Activated T-helper 1 cell treated with anti-CD3 and anti-CD28 coated beads, Interleukin-12 subunit alpha, Interleukin-12 subunit beta, Interleukin-2, Interleukin-4 antibody, amounts not matched to agents 30 ng/mL and 10 ng/mL and 1 ng/mL, durations not matched to agents 14 hours and 24 hours and 36 hours (primary cell): ENCODE measurements at regions not wholly inside any gene's neighbourhood (a gene's known extent, or its start where the extent isn't known, plus 50 kb on each side); places are given as distances from the start of the nearest gene placed in this dataset.
"Not testable (repeated sequence)": the region's sequence is repeated elsewhere in the genome, so short reads cannot be mapped to it uniquely, and the experiment has no call there.

Experiments used
- DNase-seq: peaks from one replicate; pipeline ENCODE4 v3.0.0; 2021; ENCODE audit warnings: low spot score
- H3K27ac Mint-ChIP-seq: one replicate; pipeline ENCODE4 v1.8.0; 2021; ENCODE audit warnings: mild to moderate bottlenecking, mixed read lengths
- H3K27me3 Mint-ChIP-seq: one replicate; pipeline ENCODE4 v1.8.0; 2022; ENCODE audit warnings: mild to moderate bottlenecking, moderate library complexity, mixed read lengths; ENCODE audit not compliant: insufficient read depth
- H3K36me3 Mint-ChIP-seq: one replicate; pipeline ENCODE4 v1.8.0; 2021; ENCODE audit warnings: low read depth, mixed read lengths
- H3K4me1 Mint-ChIP-seq: one replicate; pipeline ENCODE4 v1.8.0; 2021; ENCODE audit warnings: low read depth, mixed read lengths
- H3K4me3 Mint-ChIP-seq: one replicate; pipeline ENCODE4 v1.8.0; 2021; ENCODE audit warnings: mild to moderate bottlenecking, moderate library complexity, mixed read lengths
- H3K9me3 Mint-ChIP-seq: one replicate; pipeline ENCODE4 v1.8.0; 2021; ENCODE audit warnings: mixed read lengths
- intact Hi-C: fragments of 100-400 bp; cut with micrococcal nuclease; formaldehyde crosslinking; loops from one replicate; pipeline ENCODE4 v1.15.1; 2024

GRCh38 chr11:37926772-37927171 lies 1328.7 kb upstream of the RAG2 start:
- Mint-ChIP-seq H3K36me3 (no peaks in the 10 kb centered on the region), H3K9me3 (peaks cover 13% of the 10 kb centered on the region), H3K27ac (no peak overlapping the region), H3K27me3 (no peaks in the 10 kb centered on the region), H3K4me3 (no peak overlapping the region), H3K4me1 (no peaks in the 10 kb centered on the region)
- DNase-seq, result no peak
- intact Hi-C loops, result no loop called here

DNA sequence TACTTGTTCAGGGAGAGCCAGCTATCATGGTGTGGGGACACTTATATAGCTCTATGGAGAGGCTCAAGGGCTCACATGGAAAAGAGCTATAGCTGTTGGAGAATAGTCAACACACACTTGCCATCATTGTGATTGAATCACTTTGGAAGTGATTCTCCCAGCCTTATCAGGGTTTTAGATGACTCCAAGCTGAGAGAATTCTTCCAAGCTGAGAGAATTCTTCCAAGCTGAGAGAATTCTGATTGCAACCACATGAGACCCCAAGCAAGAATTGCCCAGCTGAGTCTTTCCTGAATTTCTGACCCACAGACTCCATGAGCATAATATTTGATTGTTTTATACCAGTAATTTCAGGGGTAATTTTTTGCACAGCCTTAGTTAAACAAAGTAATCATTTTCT lies 1318.3 kb upstream of the RAG2 start:
- Mint-ChIP-seq H3K27me3 (no peaks in the 10 kb centered on the region), H3K9me3 (no peaks in the 10 kb centered on the region), H3K36me3 (no peaks in the 10 kb centered on the region), H3K4me3 (no peak overlapping the region), H3K4me1 (no peaks in the 10 kb centered on the region), H3K27ac (no peak overlapping the region)
- no peak for DNase-seq
- intact Hi-C loops, result no loop called here

DNA sequence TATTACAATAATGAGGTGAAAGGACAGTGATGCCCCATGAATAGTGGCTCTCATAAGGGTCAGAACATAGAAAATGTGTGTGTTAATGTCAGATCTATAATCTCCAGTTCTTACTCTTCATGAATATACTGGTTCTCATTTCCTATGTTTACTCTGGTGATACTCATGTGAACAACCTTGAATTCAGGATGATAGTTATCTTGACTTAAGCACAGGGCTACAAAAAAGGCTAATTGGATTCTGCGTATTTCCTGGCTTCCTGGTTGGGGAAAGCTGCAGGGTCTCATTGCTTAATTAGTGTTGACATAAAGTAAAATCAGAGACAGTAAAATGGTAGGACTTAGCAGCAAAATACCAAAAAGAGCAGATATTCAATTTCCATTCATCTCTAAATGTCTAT lies 1316.8 kb upstream of the RAG2 start:
- no peak overlapping the region for H3K4me3 Mint-ChIP-seq
- no peaks in the 10 kb centered on the region for H3K36me3 Mint-ChIP-seq
- no peak overlapping the region for H3K27ac Mint-ChIP-seq
- DNase-seq, result no peak
- no peaks in the 10 kb centered on the region for H3K4me1 Mint-ChIP-seq
- intact Hi-C loops, result no loop called here
- peaks cover 3% of the 10 kb centered on the region for H3K9me3 Mint-ChIP-seq
- H3K27me3 Mint-ChIP-seq, result no peaks in the 10 kb centered on the region

DNA sequence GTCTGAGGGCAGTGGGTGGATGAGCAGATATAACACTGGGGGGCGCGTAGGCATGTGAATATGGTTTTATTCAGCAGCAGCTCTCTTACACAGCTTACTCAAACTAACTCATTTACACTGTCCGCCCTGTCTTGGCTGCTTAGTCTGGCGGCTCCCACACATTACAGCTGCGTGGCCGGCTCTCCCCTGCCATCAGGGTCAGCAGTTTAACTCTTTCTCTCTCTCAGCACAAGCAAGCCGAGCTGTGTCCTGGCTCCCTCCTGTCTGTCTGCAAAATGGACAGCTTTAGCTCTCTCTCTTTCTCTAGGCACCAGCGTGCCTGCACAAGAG lies 1310.1 kb upstream of the RAG2 start:
- intact Hi-C loops, result no loop called here
- Mint-ChIP-seq H3K4me3 (no peak overlapping the region), H3K27me3 (no peaks in the 10 kb centered on the region), H3K9me3 (peaks cover 14% of the 10 kb centered on the region), H3K27ac (no peak overlapping the region), H3K4me1 (no peaks in the 10 kb centered on the region), H3K36me3 (no peaks in the 10 kb centered on the region)
- no peak for DNase-seq

GRCh38 chr11:37907436-37908218 lies 1309.6 kb upstream of the RAG2 start:
- Mint-ChIP-seq H3K36me3 (no peaks in the 10 kb centered on the region), H3K9me3 (peaks cover 14% of the 10 kb centered on the region), H3K4me3 (no peak overlapping the region), H3K27me3 (no peaks in the 10 kb centered on the region), H3K4me1 (no peaks in the 10 kb centered on the region), H3K27ac (no peak overlapping the region)
- no peak for DNase-seq
- intact Hi-C loops, result no loop called here

GRCh38 chr11:37905707-37906417 lies 1307.8 kb upstream of the RAG2 start:
- Mint-ChIP-seq H3K36me3 (no peaks in the 10 kb centered on the region), H3K27ac (no peak overlapping the region), H3K27me3 (no peaks in the 10 kb centered on the region), H3K4me3 (no peak overlapping the region), H3K9me3 (peaks cover 20% of the 10 kb centered on the region), H3K4me1 (no peaks in the 10 kb centered on the region)
- no peak for DNase-seq
- intact Hi-C loops, result no loop called here

- intact Hi-C loops, result no loop called here
Measured at GRCh38 chr11:37896016-37896415, 1298.0 kb upstream of the RAG2 start.

DNA sequence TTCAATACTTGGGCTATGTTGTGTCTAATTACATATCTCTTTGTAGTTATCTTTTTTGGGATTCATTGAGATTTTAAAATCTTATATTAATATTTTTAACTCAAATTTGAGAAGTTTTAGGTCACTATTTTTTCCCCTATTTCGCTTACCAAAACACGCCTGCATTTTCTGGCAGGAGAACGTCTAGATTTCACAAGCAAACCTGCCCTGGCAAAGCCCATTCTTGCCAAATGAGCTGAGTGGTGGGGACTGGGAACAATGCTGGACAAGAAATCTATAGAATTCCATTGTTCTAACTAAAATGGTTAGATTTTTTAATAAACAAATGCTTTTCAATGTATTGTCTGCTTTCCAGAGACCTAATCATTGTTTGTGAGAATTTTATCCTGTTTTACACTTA lies 1283.7 kb upstream of the RAG2 start:
- peaks cover 11% of the 10 kb centered on the region for H3K9me3 Mint-ChIP-seq
- no peak overlapping the region for H3K4me3 Mint-ChIP-seq
- H3K4me1 Mint-ChIP-seq, result no peaks in the 10 kb centered on the region
- intact Hi-C loops, result no loop called here
- H3K27ac Mint-ChIP-seq, result no peak overlapping the region
- no peaks in the 10 kb centered on the region for H3K36me3 Mint-ChIP-seq
- H3K27me3 Mint-ChIP-seq, result no peaks in the 10 kb centered on the region
- no peak for DNase-seq

More at GRCh38 chr11:37896016-37896415, 1298.0 kb upstream of the RAG2 start:
- no peaks in the 10 kb centered on the region for H3K4me1 Mint-ChIP-seq
- H3K27me3 Mint-ChIP-seq, result no peaks in the 10 kb centered on the region
- no peak overlapping the region for H3K27ac Mint-ChIP-seq
- no peak for DNase-seq
- H3K4me3 Mint-ChIP-seq, result no peak overlapping the region
- peaks cover 19% of the 10 kb centered on the region for H3K9me3 Mint-ChIP-seq
- H3K36me3 Mint-ChIP-seq, result no peaks in the 10 kb centered on the region

GRCh38 chr11:37861671-37862070 lies 1263.6 kb upstream of the RAG2 start:
- no peak for DNase-seq
- H3K36me3 Mint-ChIP-seq, result no peaks in the 10 kb centered on the region
- no peak overlapping the region for H3K27ac Mint-ChIP-seq
- intact Hi-C loops, result no loop called here
- H3K9me3 Mint-ChIP-seq, result no peaks in the 10 kb centered on the region
- no peaks in the 10 kb centered on the region for H3K27me3 Mint-ChIP-seq
- no peaks in the 10 kb centered on the region for H3K4me1 Mint-ChIP-seq
- H3K4me3 Mint-ChIP-seq, result no peak overlapping the region

- intact Hi-C loops, DNase-seq, H3K36me3 Mint-ChIP-seq, H3K27ac Mint-ChIP-seq, H3K27me3 Mint-ChIP-seq, H3K4me3 Mint-ChIP-seq, H3K4me1 Mint-ChIP-seq, H3K9me3 Mint-ChIP-seq: not testable (repeated sequence)
Measured at GRCh38 chr11:37858806-37859537, 1260.9 kb upstream of the RAG2 start.

DNA sequence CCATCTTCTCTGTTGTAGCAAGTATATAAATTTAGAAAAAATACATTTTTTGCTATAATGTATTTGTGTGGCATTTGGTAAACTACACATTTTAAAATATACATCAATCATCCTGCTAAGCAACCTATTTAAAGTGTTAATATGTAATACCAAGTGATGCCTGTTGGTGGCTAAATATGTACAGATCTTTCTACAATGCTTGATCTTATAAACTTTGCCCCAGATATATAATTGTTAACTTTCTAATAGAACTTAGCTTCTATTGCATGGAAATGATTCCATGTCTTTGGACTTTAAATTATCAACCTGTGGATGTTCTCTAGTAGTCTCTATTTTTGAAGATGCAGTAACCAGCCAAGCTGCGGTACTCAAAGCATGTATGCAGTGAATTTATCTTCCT lies 1260.4 kb upstream of the RAG2 start:
- DNase-seq, result no peak
- Mint-ChIP-seq H3K27ac (no peak overlapping the region), H3K4me1 (no peaks in the 10 kb centered on the region), H3K36me3 (no peaks in the 10 kb centered on the region), H3K27me3 (no peaks in the 10 kb centered on the region), H3K4me3 (no peak overlapping the region), H3K9me3 (peaks cover 10% of the 10 kb centered on the region)
- intact Hi-C loops, result no loop called here

DNA sequence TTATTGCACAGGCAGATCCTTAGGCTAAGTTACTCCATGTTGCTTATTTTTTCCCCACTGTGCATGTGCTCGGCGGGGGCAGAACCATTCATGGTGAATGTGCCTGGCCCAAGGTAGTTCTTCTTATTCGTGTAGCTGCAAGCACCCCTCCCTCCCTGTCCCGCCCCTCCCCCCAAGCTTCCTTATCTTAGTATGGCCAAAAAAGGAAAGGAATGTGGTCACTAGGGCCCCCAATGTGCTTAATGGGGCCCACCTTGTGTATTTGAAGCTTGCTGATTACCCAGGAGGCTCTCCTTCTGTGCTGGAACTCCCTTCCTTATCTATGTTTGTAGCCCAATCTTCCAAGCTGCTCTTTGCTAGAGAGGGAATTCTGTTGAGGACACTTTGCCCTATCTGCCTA lies 1259.7 kb upstream of the RAG2 start:
- H3K27me3 Mint-ChIP-seq, result no peaks in the 10 kb centered on the region

DNA sequence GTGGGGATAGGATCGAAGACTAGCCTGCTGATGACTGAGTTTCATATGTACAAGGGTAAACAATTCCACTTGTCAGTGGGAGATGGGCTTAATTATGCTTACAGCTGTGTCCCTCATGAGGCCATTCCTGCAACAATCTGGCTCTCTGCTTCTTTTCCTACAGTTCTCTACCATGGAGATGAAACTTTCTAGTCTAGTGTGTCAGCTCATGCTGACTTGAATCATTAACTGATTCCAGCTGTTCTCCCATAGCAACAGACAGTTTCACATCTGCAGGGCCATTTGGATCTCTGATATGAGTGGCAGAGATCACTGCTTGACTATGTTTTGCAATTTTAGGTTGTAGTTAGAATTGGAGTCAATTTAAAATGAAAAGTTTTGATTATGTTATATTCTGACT lies 1251.7 kb upstream of the RAG2 start:
- H3K4me3 Mint-ChIP-seq, result no peak overlapping the region
- no peaks in the 10 kb centered on the region for H3K36me3 Mint-ChIP-seq
- H3K27ac Mint-ChIP-seq, result no peak overlapping the region
- H3K27me3 Mint-ChIP-seq, result no peaks in the 10 kb centered on the region
- H3K9me3 Mint-ChIP-seq, result peaks cover 9% of the 10 kb centered on the region
- no peak for DNase-seq
- intact Hi-C loops, result no loop called here
- H3K4me1 Mint-ChIP-seq, result no peaks in the 10 kb centered on the region

More for the DNA sequence above, 1259.7 kb upstream of the RAG2 start:
- intact Hi-C loops, result no loop called here
- peaks cover 10% of the 10 kb centered on the region for H3K9me3 Mint-ChIP-seq
- no peaks in the 10 kb centered on the region for H3K36me3 Mint-ChIP-seq
- no peak overlapping the region for H3K27ac Mint-ChIP-seq
- no peak overlapping the region for H3K4me3 Mint-ChIP-seq
- DNase-seq, result no peak
- no peaks in the 10 kb centered on the region for H3K4me1 Mint-ChIP-seq
